HuH-7 (cell line): ENCODE measurements at regions not wholly inside any gene's neighbourhood (a gene's known extent, or its start where the extent isn't known, plus 50 kb on each side); places are given as distances from the start of the nearest gene placed in this dataset.
A peak's percentile ranks its signal among the peaks of the same experiment; 100 is the strongest.
"Not testable (repeated sequence)": the region's sequence is repeated elsewhere in the genome, so short reads cannot be mapped to it uniquely, and the experiment has no call there.

Source experiments
- DNase-seq: peaks from one replicate; pipeline ENCODE4 v3.0.0; 2011; ENCODE audit warnings: low spot score

DNA sequence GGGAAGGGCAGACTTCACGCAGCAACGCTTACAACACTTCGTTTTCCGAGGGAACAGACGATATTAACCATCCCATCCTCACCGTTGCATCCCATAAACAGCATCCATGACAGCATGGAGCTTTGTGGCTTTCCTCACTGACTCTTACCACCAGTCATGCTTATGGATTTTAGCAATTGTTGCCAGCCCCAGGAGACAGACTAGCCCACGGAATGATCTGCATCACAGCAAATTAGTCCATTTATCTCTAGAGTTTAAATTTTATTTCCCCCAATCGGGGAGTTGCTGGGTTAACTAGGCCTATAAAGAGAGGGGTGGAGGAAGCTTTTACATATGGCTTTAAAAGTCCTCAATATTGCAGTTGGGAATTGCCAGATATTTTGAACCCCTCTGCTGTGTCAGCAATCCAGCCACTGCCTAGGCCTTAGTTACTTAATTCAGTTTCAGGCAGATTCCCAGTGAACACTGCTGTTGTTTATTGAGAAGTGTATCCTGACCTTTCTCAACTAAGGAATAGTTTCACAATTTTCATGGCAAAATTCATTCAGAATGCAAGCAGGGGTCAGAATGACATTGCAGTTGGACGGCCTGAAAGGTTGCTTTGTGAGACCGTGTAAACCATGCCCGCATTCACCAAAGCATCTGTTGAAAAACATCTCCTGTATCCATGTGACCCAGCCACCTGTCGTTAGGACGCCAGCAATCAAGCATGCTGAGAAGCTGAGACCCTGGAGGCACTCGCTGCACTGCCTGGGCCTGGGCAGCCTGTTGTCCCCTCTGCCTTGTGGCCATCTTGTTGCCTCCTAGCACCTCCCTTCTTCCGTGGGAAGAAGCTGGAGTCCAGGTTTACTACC lies 397.4 kb upstream of the TPM1 start:
- no peak for DNase-seq

DNA sequence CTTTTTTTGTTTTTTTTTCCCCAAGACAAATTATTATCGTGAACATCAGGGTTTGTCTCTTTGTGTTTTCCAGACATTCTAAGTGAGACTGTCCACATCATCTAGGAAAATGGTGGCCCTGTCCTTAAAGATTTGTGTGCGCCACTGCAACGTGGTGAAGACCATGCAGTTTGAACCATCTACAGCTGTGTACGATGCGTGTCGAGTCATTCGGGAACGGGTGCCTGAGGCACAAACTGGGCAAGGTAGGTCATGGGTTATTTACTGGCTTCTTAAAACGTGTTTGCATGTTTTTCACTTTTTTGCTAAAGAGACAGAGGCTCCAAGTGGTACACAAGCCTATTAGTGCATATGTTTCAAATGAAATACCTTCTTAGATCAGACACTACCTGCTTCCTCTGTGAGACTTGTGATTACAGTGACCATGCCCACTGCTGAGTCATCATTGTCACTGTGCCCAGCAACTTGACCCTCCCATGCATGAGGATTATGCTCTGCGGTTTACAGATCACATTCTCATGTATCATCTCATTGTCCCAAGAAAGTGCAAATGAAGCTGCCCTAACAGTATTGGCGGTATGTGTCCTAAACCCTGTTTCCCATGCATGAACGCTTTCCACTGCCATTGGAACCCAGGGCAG lies 395.2 kb upstream of the TPM1 start:
- no peak for DNase-seq

- DNase-seq, result no peak
Measured at GRCh38 chr15:62647843-62648505, 394.6 kb upstream of the TPM1 start.

DNA sequence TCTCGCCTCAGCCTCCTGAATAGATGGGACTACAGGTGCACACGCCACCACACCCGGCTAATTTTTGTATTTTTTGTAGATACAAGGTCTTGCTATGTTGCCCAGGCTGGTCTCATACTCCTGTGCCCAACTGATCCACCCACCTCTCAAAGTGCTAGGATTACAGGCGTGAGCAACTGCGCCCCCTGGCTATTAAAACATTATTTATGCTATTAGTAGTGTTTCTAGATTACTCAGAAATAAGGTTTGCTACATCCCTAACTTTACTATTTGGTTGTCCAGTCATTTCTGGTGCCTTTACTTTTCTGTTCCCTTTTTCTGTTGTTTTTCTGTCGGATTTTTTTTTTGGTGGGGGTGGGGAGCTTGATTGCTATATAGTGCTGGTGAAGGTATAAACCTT lies 393.6 kb upstream of the TPM1 start:
- peak; percentile 17 for DNase-seq

DNA sequence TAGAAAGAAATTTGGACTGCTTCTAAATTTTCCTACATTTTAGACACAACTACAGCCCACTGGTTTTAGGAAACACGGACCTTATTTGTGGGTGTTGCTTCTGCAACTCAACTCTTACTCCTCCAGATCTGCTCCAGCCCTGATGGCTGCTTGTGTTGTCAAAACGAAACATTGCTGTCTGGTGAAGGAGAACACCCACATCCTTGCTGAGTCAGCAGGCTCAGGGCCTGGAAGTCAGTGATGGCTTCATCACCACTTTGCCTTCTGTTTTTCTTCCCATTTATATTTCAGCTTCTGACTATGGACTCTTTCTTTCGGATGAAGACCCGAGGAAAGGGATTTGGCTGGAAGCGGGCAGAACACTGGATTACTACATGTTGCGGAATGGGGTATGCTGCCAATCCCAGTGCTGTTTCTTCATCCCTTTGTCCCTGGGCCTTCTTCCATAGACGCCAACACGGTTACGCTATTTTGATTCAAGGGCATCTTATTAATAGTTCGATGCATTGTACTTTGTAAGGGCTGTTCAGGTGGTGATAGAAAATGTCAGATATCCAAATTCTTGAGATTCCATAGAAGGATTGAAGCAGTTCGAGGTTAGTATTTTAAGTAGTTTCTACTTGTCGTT lies 392.6 kb upstream of the TPM1 start:
- no peak for DNase-seq

DNA sequence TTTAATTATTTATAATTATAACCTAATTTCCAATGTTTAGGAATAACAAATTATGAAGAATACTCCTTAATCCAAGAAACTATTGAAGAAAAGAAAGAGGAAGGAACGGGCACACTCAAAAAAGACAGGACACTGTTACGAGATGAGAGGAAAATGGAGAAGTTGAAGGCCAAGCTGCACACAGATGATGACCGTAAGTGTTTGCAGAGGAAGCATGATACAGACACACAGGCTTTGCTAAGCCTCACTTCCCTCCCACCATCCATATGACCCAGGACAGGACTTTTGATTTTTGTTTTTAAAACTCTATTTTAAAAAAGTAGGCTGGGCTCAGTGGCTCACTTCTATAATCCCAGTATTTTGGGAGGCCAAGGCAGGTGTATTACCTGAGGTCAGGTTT lies 389.4 kb upstream of the TPM1 start:
- DNase-seq, result no peak

GRCh38 chr15:62656071-62656470 lies 386.5 kb upstream of the TPM1 start:
- no peak for DNase-seq

DNA sequence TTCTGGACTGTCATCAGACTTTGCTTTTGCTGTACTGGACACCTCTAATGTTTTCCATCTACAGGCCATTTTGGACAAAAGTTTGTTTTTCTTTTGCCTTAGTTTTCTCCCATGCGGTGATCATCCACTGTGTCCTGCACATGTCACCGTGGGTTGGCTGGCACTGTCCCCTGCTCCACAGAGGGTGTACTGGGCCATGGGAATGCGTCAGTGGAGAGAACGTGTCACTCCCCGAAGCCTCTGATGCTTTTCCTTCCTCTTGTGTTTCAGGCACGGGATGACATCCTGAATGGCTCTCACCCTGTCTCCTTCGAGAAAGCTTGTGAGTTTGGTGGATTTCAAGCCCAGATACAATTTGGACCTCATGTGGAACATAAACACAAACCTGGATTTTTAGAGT lies 385.0 kb upstream of the TPM1 start:
- not testable (repeated sequence) for DNase-seq

- DNase-seq, result no peak
Measured at GRCh38 chr15:62658498-62658897, 384.0 kb upstream of the TPM1 start.

- DNase-seq, result no peak
Measured at GRCh38 chr15:62663547-62663946, 379.0 kb upstream of the TPM1 start.

DNA sequence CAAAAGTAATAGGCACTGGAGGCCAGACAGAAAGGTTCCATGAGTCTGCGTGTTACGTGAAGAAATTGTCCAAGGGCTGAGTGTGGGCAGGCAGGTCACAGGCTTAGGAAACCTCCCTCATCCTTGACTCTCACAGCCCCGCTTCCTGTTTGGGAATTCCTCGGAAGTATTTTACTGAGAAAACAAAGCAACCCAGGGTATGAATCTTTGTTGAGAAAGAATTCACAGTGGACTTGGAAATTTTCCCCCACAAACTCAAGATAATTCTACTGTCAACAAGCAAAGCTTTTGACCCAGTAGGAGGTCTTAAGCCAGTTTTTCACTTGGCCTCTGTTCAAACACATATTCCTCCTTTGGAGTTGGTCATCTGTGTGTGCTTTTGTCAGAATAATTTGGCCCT lies 377.1 kb upstream of the TPM1 start:
- no peak for DNase-seq

GRCh38 chr15:62666046-62666445 lies 376.5 kb upstream of the TPM1 start:
- no peak for DNase-seq

- DNase-seq, result no peak
Measured at GRCh38 chr15:62672268-62672667, 370.3 kb upstream of the TPM1 start.

DNA sequence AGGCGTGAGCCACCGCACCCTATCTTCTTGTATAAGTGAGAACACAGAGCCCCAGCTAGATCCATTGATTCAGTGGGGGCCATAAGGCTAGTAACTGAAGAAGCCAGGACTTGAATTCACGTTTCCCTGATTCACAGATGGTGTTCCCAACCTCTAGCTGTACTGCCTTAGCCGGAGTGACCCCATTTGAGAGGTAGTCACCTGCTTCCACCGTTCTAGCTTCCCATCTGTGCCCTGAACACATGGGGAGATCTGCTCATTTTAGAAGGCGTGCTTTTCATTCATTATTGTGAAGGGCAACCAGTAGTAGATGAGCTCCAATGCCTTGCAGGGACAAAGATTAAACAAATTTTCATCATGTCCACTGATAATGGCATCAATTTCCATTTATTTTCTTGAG lies 365.7 kb upstream of the TPM1 start:
- DNase-seq, result no peak

GRCh38 chr15:62681939-62682896 lies 360.3 kb upstream of the TPM1 start:
- no peak for DNase-seq

DNA sequence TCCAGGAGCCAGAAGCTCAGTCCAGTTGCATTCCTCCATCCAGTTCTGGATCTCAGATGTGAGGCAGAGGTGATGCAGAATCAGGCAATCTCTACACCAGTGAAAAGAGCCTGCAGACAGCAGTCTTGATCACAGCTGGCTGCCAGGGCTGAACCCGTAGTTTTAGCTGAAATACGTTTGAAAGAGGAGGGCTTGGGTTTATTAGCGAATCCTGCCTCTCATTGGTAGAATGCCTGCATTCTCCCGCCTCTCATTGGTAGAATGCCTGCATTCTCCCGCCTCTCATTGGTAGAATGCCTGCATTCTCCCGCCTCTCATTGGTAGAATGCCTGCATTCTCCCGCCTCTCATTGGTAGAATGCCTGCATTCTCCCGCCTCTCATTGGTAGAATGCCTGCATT lies 359.4 kb upstream of the TPM1 start:
- DNase-seq, result not testable (repeated sequence)

DNA sequence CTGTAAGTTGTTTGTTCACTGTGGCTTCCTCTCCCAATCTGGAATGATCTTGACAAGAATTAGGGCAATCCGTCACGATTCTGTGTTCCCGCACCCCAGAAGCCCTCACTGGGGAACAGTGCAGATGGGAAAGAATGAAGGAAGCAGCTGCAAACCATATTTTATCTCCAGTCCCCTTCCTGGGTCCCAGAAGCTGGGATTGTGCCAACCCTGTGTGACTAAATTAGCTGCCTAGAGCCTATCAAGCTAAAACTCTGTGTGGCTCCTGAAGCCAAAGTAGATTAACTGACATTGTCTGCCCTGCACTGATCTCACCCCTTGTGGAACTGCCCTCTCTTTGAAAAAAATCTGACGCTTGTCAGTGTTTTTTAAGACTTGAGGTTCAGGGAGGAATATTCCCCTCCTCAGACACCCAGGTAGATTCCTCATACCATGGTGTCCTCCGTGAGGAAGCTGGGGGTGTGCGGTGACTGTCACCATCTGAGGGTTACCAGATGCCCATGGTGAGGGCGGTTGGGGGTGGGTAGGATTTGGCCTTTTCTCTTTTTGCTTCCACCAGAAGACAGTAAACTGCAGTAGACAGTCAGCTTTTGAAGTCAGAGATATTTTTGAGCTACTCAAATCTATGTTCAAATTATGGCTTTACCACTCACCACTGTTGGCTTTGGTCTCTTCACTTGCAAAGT lies 358.3 kb upstream of the TPM1 start:
- DNase-seq, result no peak

DNA sequence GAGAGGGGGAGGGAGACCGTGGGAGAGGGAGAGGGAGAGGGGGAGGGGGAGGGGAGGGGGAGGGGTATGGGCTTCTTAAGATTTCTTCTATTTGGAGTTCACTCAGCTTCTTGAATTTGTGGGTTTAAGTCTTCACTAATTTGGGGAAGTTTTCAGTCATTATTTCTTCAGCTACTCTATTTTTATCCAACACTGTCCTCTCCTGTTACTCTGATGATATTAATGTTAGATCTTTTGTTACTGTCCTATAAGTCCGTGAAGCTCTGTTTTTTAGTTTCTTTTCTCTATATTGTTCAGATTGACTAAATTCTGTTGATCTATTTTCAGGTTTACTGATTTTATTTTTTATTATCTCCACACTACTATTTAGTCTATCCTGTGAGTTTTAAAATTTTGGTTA lies 351.5 kb upstream of the TPM1 start:
- DNase-seq, result no peak

DNA sequence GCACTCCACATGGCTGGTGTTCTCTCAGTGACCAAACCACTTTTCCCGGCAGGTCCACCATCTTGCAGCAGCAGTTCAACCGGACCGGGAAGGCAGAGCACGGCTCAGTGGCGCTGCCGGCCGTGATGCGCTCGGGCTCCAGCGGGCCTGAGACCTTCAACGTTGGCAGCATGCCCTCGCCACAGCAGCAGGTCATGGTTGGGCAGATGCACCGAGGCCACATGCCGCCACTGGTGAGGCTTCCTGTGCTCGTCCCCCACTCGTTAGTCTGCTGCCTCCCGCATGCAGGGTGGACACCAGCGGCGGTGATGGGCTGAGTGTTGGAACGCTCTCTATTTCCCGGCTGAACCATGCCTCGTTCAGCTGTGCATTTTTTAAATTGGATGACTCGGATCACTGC lies 344.9 kb upstream of the TPM1 start:
- no peak for DNase-seq

- no peak for DNase-seq
Measured at GRCh38 chr15:62698646-62699045, 343.9 kb upstream of the TPM1 start.

DNA sequence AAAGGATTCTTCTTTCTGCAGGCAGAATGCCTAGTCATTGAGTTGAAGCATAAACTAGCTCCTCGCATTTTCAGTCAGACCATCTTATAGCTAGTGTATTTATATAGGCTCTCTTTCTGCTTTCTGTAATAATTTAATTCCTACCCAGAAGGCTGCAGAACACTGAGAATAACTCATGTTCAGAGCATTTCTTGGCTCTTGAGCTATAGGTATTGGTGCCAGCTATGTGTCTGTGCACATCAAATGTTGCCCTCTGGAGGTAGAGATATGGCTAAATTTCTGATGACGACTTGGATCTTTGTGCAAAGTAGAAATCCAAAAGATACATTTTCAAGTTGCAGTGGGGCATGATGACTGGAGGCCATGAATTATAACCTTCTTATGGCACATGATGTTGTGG lies 336.2 kb upstream of the TPM1 start:
- no peak for DNase-seq
